H9 (cell line): ENCODE measurements at regions not wholly inside any gene's neighbourhood (a gene's known extent, or its start where the extent isn't known, plus 50 kb on each side); places are given as distances from the start of the nearest gene placed in this dataset.

Source experiments
- DNase-seq: peaks from one replicate; pipeline ENCODE4 v3.0.0-alpha.2; 2017
- H2AFZ ChIP-seq: one replicate; pipeline ENCODE4 v1.6.1; 2013; ENCODE audit warnings: mild to moderate bottlenecking, low read length, control low read depth, moderate library complexity
- H2AK5ac ChIP-seq: 2 replicates; pipeline ENCODE4 v1.6.1; 2013; ENCODE audit warnings: low read length, control low read depth, mixed read lengths; ENCODE audit not compliant: insufficient read length
- H2BK120ac ChIP-seq: one replicate; pipeline ENCODE4 v1.6.1; 2013; ENCODE audit warnings: low read depth, mild to moderate bottlenecking, low read length, control low read depth, inconsistent platforms; ENCODE audit not compliant: poor library complexity, severe bottlenecking
- H2BK12ac ChIP-seq: 2 replicates; pipeline ENCODE4 v1.6.1; 2013; ENCODE audit warnings: low read length, control low read depth, mixed read lengths, low read depth; ENCODE audit not compliant: insufficient read length
- H2BK15ac ChIP-seq: 2 replicates; pipeline ENCODE4 v1.6.1; 2013; ENCODE audit warnings: low read depth, low read length, control low read depth
- H2BK20ac ChIP-seq: one replicate; pipeline ENCODE4 v1.6.1; 2013; ENCODE audit warnings: low read depth, mild to moderate bottlenecking, low read length, control low read depth, inconsistent platforms; ENCODE audit not compliant: poor library complexity, severe bottlenecking
- H2BK5ac ChIP-seq: 2 replicates; pipeline ENCODE4 v1.6.1; 2013; ENCODE audit warnings: low read length, control low read depth, mixed read lengths; ENCODE audit not compliant: insufficient read length
- H3K14ac ChIP-seq: 2 replicates; pipeline ENCODE4 v1.6.1; 2013; ENCODE audit warnings: low read length, control low read depth; ENCODE audit not compliant: insufficient read depth
- H3K18ac ChIP-seq: 2 replicates; pipeline ENCODE4 v1.6.1; 2013; ENCODE audit warnings: low read depth, mild to moderate bottlenecking, mixed read lengths, low read length, control low read depth; ENCODE audit not compliant: insufficient read length
- H3K23ac ChIP-seq: 2 replicates; pipeline ENCODE4 v1.6.1; 2013; ENCODE audit warnings: low read length, control low read depth, mixed read lengths, low read depth; ENCODE audit not compliant: insufficient read length
- H3K23me2 ChIP-seq: 2 replicates; pipeline ENCODE4 v1.6.1; 2013; ENCODE audit warnings: low read depth, mild to moderate bottlenecking, mixed read lengths, low read length, control low read depth; ENCODE audit not compliant: insufficient read length, poor library complexity, severe bottlenecking
- H3K27ac ChIP-seq: 2 replicates; pipeline ENCODE4 v1.5.1; 2013; ENCODE audit warnings: low read length, control low read depth, mixed read lengths, low read depth; ENCODE audit not compliant: insufficient read length
- H3K27me3 ChIP-seq: 2 replicates; pipeline ENCODE4 v1.6.1; 2013; ENCODE audit warnings: low read length, control low read depth, inconsistent platforms; ENCODE audit not compliant: insufficient read depth
- H3K4ac ChIP-seq: 2 replicates; pipeline ENCODE4 v1.6.1; 2013; ENCODE audit warnings: low read depth, mild to moderate bottlenecking, control low read depth, inconsistent platforms, low read length, moderate library complexity
- H3K4me1 ChIP-seq: 2 replicates; pipeline ENCODE4 v1.6.1; 2013; ENCODE audit warnings: low read length, control low read depth, inconsistent platforms; ENCODE audit not compliant: insufficient read depth
- H3K4me2 ChIP-seq: 2 replicates; pipeline ENCODE4 v1.6.1; 2013; ENCODE audit warnings: low read length, control low read depth, mixed read lengths; ENCODE audit not compliant: insufficient read length, insufficient read depth
- H3K56ac ChIP-seq: 2 replicates; pipeline ENCODE4 v1.6.1; 2013; ENCODE audit warnings: low read depth, mild to moderate bottlenecking, mixed read lengths, low read length, control low read depth; ENCODE audit not compliant: insufficient read length
- H3K79me1 ChIP-seq: 2 replicates; pipeline ENCODE4 v1.6.1; 2013; ENCODE audit warnings: low read depth, mild to moderate bottlenecking, moderate library complexity, low read length, control low read depth, inconsistent platforms; ENCODE audit not compliant: insufficient read depth, poor library complexity, severe bottlenecking
- H3K79me2 ChIP-seq: 2 replicates; pipeline ENCODE4 v1.6.1; 2013; ENCODE audit warnings: low read length, control low read depth, inconsistent platforms; ENCODE audit not compliant: insufficient read depth
- H3K9ac ChIP-seq: 2 replicates; pipeline ENCODE4 v1.6.1; 2013; ENCODE audit warnings: low read length, control low read depth, mixed read lengths; ENCODE audit not compliant: insufficient read length; ENCODE audit errors: extremely low read depth
- H3K9me3 ChIP-seq: one replicate; pipeline ENCODE4 v1.6.1; 2013; ENCODE audit warnings: low read depth, low read length, inconsistent platforms; ENCODE audit not compliant: control insufficient read depth
- H3T11ph ChIP-seq: one replicate; pipeline ENCODE4 v1.6.1; 2013; ENCODE audit warnings: mild to moderate bottlenecking, low read length, control low read depth, inconsistent platforms
- H4K20me1 ChIP-seq: one replicate; pipeline ENCODE4 v1.6.1; 2013; ENCODE audit not compliant: control insufficient read depth, insufficient read length, insufficient read depth
- H4K5ac ChIP-seq: 2 replicates; pipeline ENCODE4 v1.6.1; 2013; ENCODE audit warnings: low read depth, mild to moderate bottlenecking, mixed read lengths, low read length, control low read depth; ENCODE audit not compliant: insufficient read length
- H4K8ac ChIP-seq: replicated peaks from 2 replicates; pipeline ENCODE4 v1.6.1; 2013; ENCODE audit warnings: low read length, control low read depth, mixed read lengths, low read depth; ENCODE audit not compliant: insufficient read length
- H4K91ac ChIP-seq: 2 replicates; pipeline ENCODE4 v1.6.1; 2013; ENCODE audit warnings: low read depth, mild to moderate bottlenecking, moderate library complexity, mixed read lengths, low read length, control low read depth; ENCODE audit not compliant: insufficient read length
- H3K27ac Mint-ChIP-seq, 3 experiments: 2 replicates in 2 of 3; 3 replicates in 1 of 3; pipeline ENCODE4 v1.8.0; 2020 to 2021; ENCODE audit warnings: mixed read lengths in 3 of 3, mild to moderate bottlenecking in 1 of 3, moderate library complexity in 1 of 3
- H3K27me3 Mint-ChIP-seq: 2 replicates; pipeline ENCODE4 v1.8.0; 2021; ENCODE audit warnings: low read depth, mild to moderate bottlenecking, moderate library complexity, mixed read lengths
- H3K36me3 Mint-ChIP-seq, 3 experiments: 2 replicates in 2 of 3; 3 replicates in 1 of 3; pipeline ENCODE4 v1.8.0; 2020 to 2021; ENCODE audit warnings: low read depth in 3 of 3, mixed read lengths in 3 of 3; ENCODE audit not compliant: insufficient read depth in 1 of 3
- H3K4me1 Mint-ChIP-seq, 2 experiments: 2 replicates each; pipeline ENCODE4 v1.8.0; 2020; ENCODE audit warnings: mixed read lengths in 2 of 2
- H3K4me3 Mint-ChIP-seq, 2 experiments: 2 replicates in 1 of 2; 3 replicates in 1 of 2; pipeline ENCODE4 v1.8.0; 2020 to 2021; ENCODE audit warnings: mild to moderate bottlenecking in 2 of 2, mixed read lengths in 2 of 2, moderate library complexity in 1 of 2
- H3K9me3 Mint-ChIP-seq, 2 experiments: 2 replicates in 1 of 2; 3 replicates in 1 of 2; pipeline ENCODE4 v1.8.0; 2020; ENCODE audit warnings: mild to moderate bottlenecking in 2 of 2, mixed read lengths in 2 of 2, moderate library complexity in 1 of 2
- CTCF ChIP-seq: fragments of 200-600 bp; sonication (generic); conservative IDR thresholded peaks from 3 replicates; pipeline ENCODE4 v1.8.0; 2021; ENCODE audit warnings: antibody characterized with exemption, mild to moderate bottlenecking
- WGBS: extraction: QIAGEN DNeasy Blood & Tissue Kit; methylation state at CpG from one replicate; pipeline ENCODE4 v1.1.7; 2013; ENCODE audit warnings: missing lambda C conversion rate, low lambda C conversion rate, mixed read lengths; ENCODE audit not compliant: insufficient read length; ENCODE audit errors: extremely low coverage; 5-methylcytosine and 5-hydroxymethylcytosine counted together

GRCh38 chr19:31668921-31669320 is 319.7 kb upstream of the TSHZ3 start:
- Histone ChIP-seq H2BK120ac (no peak overlapping the region), H4K5ac (no peak overlapping the region), H2BK20ac (no peak overlapping the region), H3K9ac (no peak overlapping the region), H2AFZ (no peak overlapping the region), H2BK5ac (no peak overlapping the region), H3K27me3 (no peaks in the 10 kb centered on the region), H3K56ac (no peak overlapping the region), H3K18ac (no peak overlapping the region), H4K91ac (no peak overlapping the region), H4K20me1 (no peaks in the 10 kb centered on the region), H2BK12ac (no peak overlapping the region), H3K9me3 (no peaks in the 10 kb centered on the region), H3K23me2 (no peaks in the 10 kb centered on the region), H2BK15ac (no peak overlapping the region), H3K27ac (no peak overlapping the region), H2AK5ac (no peak overlapping the region), H3K4me1 (no peaks in the 10 kb centered on the region), H3K79me2 (no peaks in the 10 kb centered on the region), H3K23ac (no peak overlapping the region), H4K8ac (no peak overlapping the region), H3K4ac (no peak overlapping the region), H3T11ph (no peak overlapping the region), H3K4me2 (no peak overlapping the region), H3K79me1 (no peaks in the 10 kb centered on the region), H3K14ac (no peak overlapping the region)
- no CpG with 5 or more reads among the region's 4 CpGs for WGBS
- Mint-ChIP-seq H3K27me3 (no peaks in the 10 kb centered on the region), H3K4me3 (no peak overlapping the region), H3K36me3 (no peaks in the 10 kb centered on the region), H3K9me3 (no peaks in the 10 kb centered on the region; a peak in 1 of 5 replicates), H3K27ac (no peak overlapping the region), H3K4me1 (peaks cover 8% of the 10 kb centered on the region in 2 experiments)
- no peak for DNase-seq
- no peak for TF ChIP-seq CTCF
